B cell (primary cell): ENCODE measurements at regions not wholly inside any gene's neighbourhood (a gene's known extent, or its start where the extent isn't known, plus 50 kb on each side); places are given as distances from the start of the nearest gene placed in this dataset.

Experiments used
- ATAC-seq: fragments of 200-7000 bp; cut with Tn5 transposase; one replicate; pipeline ENCODE4 v1.10.0; 2021; ENCODE audit warnings: low read depth, mild to moderate bottlenecking, moderate number of reproducible peaks, moderate library complexity
- CTCF ChIA-PET: fragments of 350-600 bp; sonication (Branson Sonifier 250); formaldehyde crosslinking; loops from one replicate; lab custom pipeline; 2021; ENCODE audit warnings: antibody characterized with exemption, inconsistent platforms; lab: Charles Lee
- POLR2A ChIA-PET: fragments of 350-600 bp; sonication (Branson Sonifier 250); formaldehyde crosslinking; loops from one replicate; lab custom pipeline; 2021; ENCODE audit warnings: antibody characterized with exemption; lab: Charles Lee
- DNase-seq: peaks from one replicate; pipeline ENCODE4 v3.0.0; 2013
- H2AFZ ChIP-seq: 2 replicates; pipeline ENCODE4 v1.6.1; 2012; ENCODE audit warnings: mild to moderate bottlenecking, low read depth, low read length; ENCODE audit not compliant: insufficient read depth, poor library complexity, severe bottlenecking
- H3K27ac ChIP-seq, 2 donors: 1 replicate in 1 of 2; 2 replicates in 1 of 2; pipeline ENCODE4 v1.5.1; 2012 to 2013; ENCODE audit warnings: low read length in 2 of 2, mild to moderate bottlenecking in 2 of 2, moderate library complexity in 1 of 2
- H3K27me3 ChIP-seq, 4 experiments: fragments of 200-600 bp in 1 of 4; sonication (generic) in 1 of 4; replicated peaks in 1 of 4; 1 replicate in 2 of 4; 2 replicates in 2 of 4; pipeline versions ENCODE4 v1.6.1 to v1.7.0; 2013 to 2016; ENCODE audit warnings: low read length in 3 of 4, mild to moderate bottlenecking in 2 of 4, mixed read lengths in 1 of 4, moderate library complexity in 1 of 4; ENCODE audit not compliant: insufficient read depth in 4 of 4, control insufficient read depth in 3 of 4; ENCODE audit errors: control extremely low read depth in 1 of 4
- H3K36me3 ChIP-seq, 2 experiments: replicated peaks in 1 of 2; 1 replicate in 1 of 2; 2 replicates in 1 of 2; pipeline versions ENCODE4 v1.6.1 to v1.7.1; 2013; ENCODE audit warnings: low read length in 1 of 2; ENCODE audit not compliant: insufficient read depth in 2 of 2, control insufficient read depth in 1 of 2; ENCODE audit errors: control extremely low read depth in 1 of 2, extremely low read depth in 1 of 2
- H3K4me1 ChIP-seq, 2 donors: fragments of 200-600 bp in 1 of 2; sonication (generic) in 1 of 2; 1 replicate in 1 of 2; 2 replicates in 1 of 2; pipeline versions ENCODE4 v1.5.1 to v1.6.1; 2013 to 2017; ENCODE audit warnings: low read length in 2 of 2; ENCODE audit not compliant: control insufficient read depth in 2 of 2, insufficient read depth in 2 of 2
- H3K4me2 ChIP-seq: replicated peaks from 2 replicates; pipeline ENCODE3; 2012; ENCODE audit warnings: mild to moderate bottlenecking, low read depth, low read length; ENCODE audit not compliant: poor library complexity, severe bottlenecking
- H3K4me3 ChIP-seq, 5 experiments: fragments of 200-600 bp in 1 of 5; sonication (generic) in 1 of 5; 1 replicate in 3 of 5; 2 replicates in 2 of 5; pipeline versions ENCODE4 v1.5.1 to v1.7.0; 2011 to 2016; ENCODE audit warnings: low read length in 4 of 5, mild to moderate bottlenecking in 4 of 5, low read depth in 2 of 5, control low read depth in 1 of 5, moderate library complexity in 1 of 5; ENCODE audit not compliant: insufficient read depth in 1 of 5; ENCODE audit errors: control extremely low read depth in 1 of 5, extremely low read depth in 1 of 5
- H3K79me2 ChIP-seq: fragments of 200-600 bp; sonication (generic); one replicate; pipeline ENCODE4 v1.6.0; 2016; ENCODE audit warnings: low read length; ENCODE audit not compliant: control insufficient read depth, insufficient read depth
- H3K9ac ChIP-seq: fragments of 200-600 bp; sonication (generic); 2 replicates; pipeline ENCODE4 v1.6.1; 2017; ENCODE audit warnings: mild to moderate bottlenecking, low read length, moderate library complexity
- H3K9me3 ChIP-seq, 3 donors: one replicate each; pipeline versions ENCODE4 v1.6.1 to v1.7.1; 2013; ENCODE audit warnings: low read length in 2 of 3; ENCODE audit not compliant: control insufficient read depth in 2 of 3, insufficient read depth in 1 of 3; ENCODE audit errors: control extremely low read depth in 1 of 3
- H4K20me1 ChIP-seq: 2 replicates; pipeline ENCODE4 v1.6.0; 2012; ENCODE audit warnings: mild to moderate bottlenecking, low read length; ENCODE audit not compliant: insufficient read depth, control insufficient read depth, poor library complexity, severe bottlenecking
- H3K27ac Mint-ChIP-seq: one replicate; pipeline ENCODE4 v1.8.0; 2021; ENCODE audit warnings: mixed read lengths
- H3K27me3 Mint-ChIP-seq: one replicate; pipeline ENCODE4 v1.8.0; 2021; ENCODE audit warnings: mixed read lengths
- H3K4me1 Mint-ChIP-seq: one replicate; pipeline ENCODE4 v1.8.0; 2021; ENCODE audit warnings: mixed read lengths
- H3K4me3 Mint-ChIP-seq: one replicate; pipeline ENCODE4 v1.8.0; 2021; ENCODE audit warnings: mixed read lengths
- H3K9me3 Mint-ChIP-seq: one replicate; pipeline ENCODE4 v1.8.0; 2022; ENCODE audit warnings: mixed read lengths; ENCODE audit not compliant: insufficient read depth
- EZH2 ChIP-seq: IDR thresholded peaks from 2 replicates; pipeline ENCODE4 v1.6.1; 2012; ENCODE audit warnings: borderline replicate concordance, low read depth, mild to moderate bottlenecking, moderate library complexity, low read length; ENCODE audit not compliant: insufficient read depth, poor library complexity, severe bottlenecking
- WGBS: methylation state at CpG from one replicate; pipeline ENCODE4 v1.1.5; 2013; ENCODE audit warnings: missing lambda C conversion rate; ENCODE audit not compliant: insufficient coverage; 5-methylcytosine and 5-hydroxymethylcytosine counted together
- intact Hi-C: fragments of 100-400 bp; cut with micrococcal nuclease; formaldehyde crosslinking; loops from one replicate; pipeline ENCODE4 v1.10.0; 2022
- TF ChIP-seq, protein P1 (sequence below): fragments of 200-600 bp; IDR thresholded peaks from one replicate; pipeline ENCODE4 v1.8.0; 2022; ENCODE audit warnings: antibody characterized with exemption, mild to moderate bottlenecking

DNA sequence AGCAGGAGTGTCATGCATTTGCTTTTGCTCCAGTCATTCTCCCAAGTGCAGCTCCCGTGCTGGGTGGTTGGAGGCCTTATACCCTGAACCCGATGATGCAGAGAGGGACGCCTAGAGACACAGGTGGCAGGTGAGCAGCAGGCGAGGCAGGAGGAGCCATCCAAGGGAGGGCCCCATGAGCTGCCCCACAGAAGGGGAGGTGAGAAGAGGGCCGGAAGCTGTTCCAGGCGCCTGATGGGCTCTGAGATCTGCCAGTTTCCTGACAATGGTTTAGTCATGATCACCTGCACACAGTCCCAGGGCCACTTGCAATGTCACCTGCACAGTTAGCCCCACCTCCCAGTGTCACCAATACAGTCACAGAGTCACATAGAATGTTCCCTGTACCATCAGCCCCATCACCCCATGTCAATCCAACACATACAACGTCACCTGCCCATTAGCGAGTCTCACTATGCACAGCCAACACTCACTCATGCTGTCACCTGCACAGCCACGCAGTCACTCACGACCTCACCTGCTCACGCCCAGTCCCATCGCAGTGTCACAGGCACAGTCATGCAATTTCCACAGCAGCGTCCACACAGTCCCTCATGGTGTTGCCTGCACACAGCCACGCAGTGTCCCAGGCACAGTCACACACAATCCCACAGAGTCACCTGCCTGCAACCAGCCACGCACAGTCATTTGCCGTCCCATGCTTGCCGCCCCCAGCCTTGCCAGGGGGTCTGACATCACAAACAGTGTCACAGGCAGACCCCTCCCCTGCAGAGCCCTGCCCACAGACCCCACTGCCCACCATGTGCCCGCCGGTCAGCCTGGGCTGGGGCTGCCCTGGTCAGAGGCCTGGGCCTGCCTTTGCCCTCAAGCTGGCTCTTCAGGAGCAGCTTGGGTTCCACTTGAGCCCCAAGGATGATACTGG lies 113.4 kb downstream of the LHX2 start:
- Histone ChIP-seq H3K4me2 (no peak overlapping the region), H3K4me1 (peaks cover 4 to 16% of the 10 kb centered on the region in 2 donors), H3K9me3 (peaks cover 0 to 4% (median 3%) of the 10 kb centered on the region in 3 donors), H3K4me3 (no peak overlapping the region), H3K9ac (no peak overlapping the region), H3K27ac (no peak overlapping the region), H3K79me2 (no peaks in the 10 kb centered on the region), H3K27me3 (no peaks in the 10 kb centered on the region), H2AFZ (no peak overlapping the region), H3K36me3 (no peaks in the 10 kb centered on the region), H4K20me1 (no peaks in the 10 kb centered on the region)
- Mint-ChIP-seq H3K4me3 (no peak overlapping the region), H3K9me3 (no peaks in the 10 kb centered on the region), H3K27me3 (no peaks in the 10 kb centered on the region), H3K27ac (no peak overlapping the region), H3K4me1 (peaks cover 17% of the 10 kb centered on the region)
- ChIA-PET CTCF (interaction anchor here (0.9 to 5.3 kb wide), 10 partner anchors 8 to 269 kb away, joined by 3 to 60 read pairs (median 14); no protein-coding TSS in a partner anchor), POLR2A (no interaction called here)
- intact Hi-C loops, result no loop called here
- ATAC-seq (no peak), DNase-seq (no peak)
- TF ChIP-seq EZH2, result no peak
- TF ChIP-seq, protein P1, sequence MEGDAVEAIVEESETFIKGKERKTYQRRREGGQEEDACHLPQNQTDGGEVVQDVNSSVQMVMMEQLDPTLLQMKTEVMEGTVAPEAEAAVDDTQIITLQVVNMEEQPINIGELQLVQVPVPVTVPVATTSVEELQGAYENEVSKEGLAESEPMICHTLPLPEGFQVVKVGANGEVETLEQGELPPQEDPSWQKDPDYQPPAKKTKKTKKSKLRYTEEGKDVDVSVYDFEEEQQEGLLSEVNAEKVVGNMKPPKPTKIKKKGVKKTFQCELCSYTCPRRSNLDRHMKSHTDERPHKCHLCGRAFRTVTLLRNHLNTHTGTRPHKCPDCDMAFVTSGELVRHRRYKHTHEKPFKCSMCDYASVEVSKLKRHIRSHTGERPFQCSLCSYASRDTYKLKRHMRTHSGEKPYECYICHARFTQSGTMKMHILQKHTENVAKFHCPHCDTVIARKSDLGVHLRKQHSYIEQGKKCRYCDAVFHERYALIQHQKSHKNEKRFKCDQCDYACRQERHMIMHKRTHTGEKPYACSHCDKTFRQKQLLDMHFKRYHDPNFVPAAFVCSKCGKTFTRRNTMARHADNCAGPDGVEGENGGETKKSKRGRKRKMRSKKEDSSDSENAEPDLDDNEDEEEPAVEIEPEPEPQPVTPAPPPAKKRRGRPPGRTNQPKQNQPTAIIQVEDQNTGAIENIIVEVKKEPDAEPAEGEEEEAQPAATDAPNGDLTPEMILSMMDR, result no peak
- WGBS, result 93% methylated on average over 19 of the region's 19 CpGs

DNA sequence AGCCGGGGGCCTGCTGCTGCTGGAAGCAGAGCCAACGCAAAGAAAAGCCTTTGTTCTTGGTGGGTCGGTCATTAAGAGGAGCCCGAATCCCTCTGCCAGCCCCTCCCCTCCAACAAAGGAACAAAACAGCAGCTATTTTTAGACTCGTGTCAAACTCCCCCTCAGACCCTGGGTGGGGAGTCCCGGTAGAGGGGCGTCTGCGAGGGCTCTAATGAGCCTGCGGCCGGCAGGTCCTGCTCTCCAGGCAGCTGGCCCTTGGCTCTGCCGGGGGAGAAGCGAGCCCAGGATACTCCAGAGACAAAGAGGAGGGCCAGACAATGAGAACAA lies 114.0 kb downstream of the LHX2 start:
- Histone ChIP-seq H3K4me3 (no peak overlapping the region), H3K79me2 (no peaks in the 10 kb centered on the region), H3K4me2 (no peak overlapping the region), H3K27ac (no peak overlapping the region), H3K9me3 (peaks cover 0 to 4% (median 3%) of the 10 kb centered on the region in 3 donors), H3K4me1 (peaks cover 4 to 16% of the 10 kb centered on the region in 2 donors), H3K9ac (no peak overlapping the region), H2AFZ (no peak overlapping the region), H3K27me3 (no peaks in the 10 kb centered on the region), H4K20me1 (no peaks in the 10 kb centered on the region), H3K36me3 (no peaks in the 10 kb centered on the region)
- Mint-ChIP-seq H3K4me1 (peaks cover 17% of the 10 kb centered on the region), H3K27ac (no peak overlapping the region), H3K4me3 (no peak overlapping the region), H3K27me3 (no peaks in the 10 kb centered on the region), H3K9me3 (no peaks in the 10 kb centered on the region)
- TF ChIP-seq, protein P1, result no peak
- TF ChIP-seq EZH2, result no peak
- WGBS, result 90% methylated on average over 11 of the region's 12 CpGs
- DNase-seq (no peak), ATAC-seq (no peak)
- intact Hi-C loops, result no loop called here
- ChIA-PET CTCF (interaction anchor here (0.6 to 5.3 kb wide), 20 partner anchors 9 to 411 kb away, joined by 3 to 60 read pairs (median 13); no protein-coding TSS in a partner anchor), POLR2A (no interaction called here)
